Neural cell (in vitro differentiated cells): ENCODE measurements at regions not wholly inside any gene's neighbourhood (a gene's known extent, or its start where the extent isn't known, plus 50 kb on each side); places are given as distances from the start of the nearest gene placed in this dataset.

Source experiments
- EP300 ChIP-seq: fragments of 450-650 bp; conservative IDR thresholded peaks from 2 replicates; pipeline ENCODE4 v1.6.1; 2014; ENCODE audit warnings: antibody characterized with exemption, mild to moderate bottlenecking, moderate library complexity; ENCODE audit not compliant: poor library complexity, severe bottlenecking
- EZH2 ChIP-seq: fragments of 200-600, 300-800 bp; shearing (Covaris generic), sonication (generic); IDR thresholded peaks from 2 replicates; pipeline ENCODE4 v1.6.1; 2014; ENCODE audit warnings: antibody characterized with exemption, low read length, borderline replicate concordance, mild to moderate bottlenecking; ENCODE audit not compliant: insufficient read depth, poor library complexity, severe bottlenecking
- POLR2AphosphoS5 ChIP-seq: IDR thresholded peaks from 2 replicates; pipeline ENCODE4 v1.6.1; 2012
- RAD21 ChIP-seq: fragments of 450-650 bp; conservative IDR thresholded peaks from 2 replicates; pipeline ENCODE4 v1.6.1; 2014; ENCODE audit warnings: antibody characterized with exemption, mild to moderate bottlenecking, moderate library complexity
- TAF1 ChIP-seq: IDR thresholded peaks from 2 replicates; pipeline ENCODE4 v1.6.1; 2012; ENCODE audit warnings: low read depth
- TF ChIP-seq, protein P1 (sequence below): IDR thresholded peaks from 2 replicates; pipeline ENCODE4 v1.6.1; 2012; ENCODE audit warnings: borderline replicate concordance
- TF ChIP-seq, protein P2 (sequence below): fragments of 450-650 bp; IDR thresholded peaks from 2 replicates; pipeline ENCODE4 v1.5.1; 2014; ENCODE audit warnings: antibody characterized with exemption, mild to moderate bottlenecking, moderate library complexity; ENCODE audit not compliant: poor library complexity, severe bottlenecking

DNA sequence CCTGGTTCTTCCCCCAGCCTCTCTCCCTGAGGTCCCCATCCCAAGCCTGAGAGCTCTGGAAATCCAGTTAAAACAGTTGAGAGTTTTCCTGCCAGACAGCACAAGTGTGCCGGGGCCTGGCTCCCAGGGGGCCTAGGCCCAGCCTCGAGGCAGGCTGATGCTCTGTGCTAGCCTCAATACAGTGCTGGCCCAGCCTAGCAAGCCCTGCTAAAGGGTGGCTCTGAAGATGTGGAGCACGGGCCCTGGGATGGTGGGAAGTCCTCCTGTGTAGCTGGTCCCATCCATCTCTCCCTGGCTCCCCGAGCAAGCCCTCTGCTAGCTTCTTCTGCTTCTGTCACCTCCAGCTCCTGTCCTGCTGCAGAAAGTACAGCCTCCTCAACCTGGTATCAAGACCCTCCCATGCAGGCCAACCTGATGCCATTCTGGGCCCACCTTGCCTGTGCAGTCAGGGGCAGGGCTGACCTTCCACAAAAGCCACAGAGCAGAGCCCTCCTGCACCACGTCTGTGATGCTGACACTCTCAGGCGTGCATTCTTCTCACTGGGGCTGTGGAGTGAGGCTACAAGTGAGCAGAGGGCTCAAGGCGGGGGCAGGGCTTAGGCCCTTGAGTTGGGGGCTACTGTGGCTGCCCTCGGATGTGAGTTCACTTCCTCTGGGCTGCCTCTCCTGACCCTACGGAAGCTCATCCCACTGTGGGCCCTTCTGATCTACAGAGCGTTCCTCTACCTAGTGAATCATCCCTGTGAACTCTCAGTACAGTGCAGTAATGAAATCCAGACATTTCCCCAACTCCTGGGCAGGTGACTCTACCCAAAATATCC lies 60.1 kb upstream of the LAPTM4A start:
- TF ChIP-seq, protein P1, sequence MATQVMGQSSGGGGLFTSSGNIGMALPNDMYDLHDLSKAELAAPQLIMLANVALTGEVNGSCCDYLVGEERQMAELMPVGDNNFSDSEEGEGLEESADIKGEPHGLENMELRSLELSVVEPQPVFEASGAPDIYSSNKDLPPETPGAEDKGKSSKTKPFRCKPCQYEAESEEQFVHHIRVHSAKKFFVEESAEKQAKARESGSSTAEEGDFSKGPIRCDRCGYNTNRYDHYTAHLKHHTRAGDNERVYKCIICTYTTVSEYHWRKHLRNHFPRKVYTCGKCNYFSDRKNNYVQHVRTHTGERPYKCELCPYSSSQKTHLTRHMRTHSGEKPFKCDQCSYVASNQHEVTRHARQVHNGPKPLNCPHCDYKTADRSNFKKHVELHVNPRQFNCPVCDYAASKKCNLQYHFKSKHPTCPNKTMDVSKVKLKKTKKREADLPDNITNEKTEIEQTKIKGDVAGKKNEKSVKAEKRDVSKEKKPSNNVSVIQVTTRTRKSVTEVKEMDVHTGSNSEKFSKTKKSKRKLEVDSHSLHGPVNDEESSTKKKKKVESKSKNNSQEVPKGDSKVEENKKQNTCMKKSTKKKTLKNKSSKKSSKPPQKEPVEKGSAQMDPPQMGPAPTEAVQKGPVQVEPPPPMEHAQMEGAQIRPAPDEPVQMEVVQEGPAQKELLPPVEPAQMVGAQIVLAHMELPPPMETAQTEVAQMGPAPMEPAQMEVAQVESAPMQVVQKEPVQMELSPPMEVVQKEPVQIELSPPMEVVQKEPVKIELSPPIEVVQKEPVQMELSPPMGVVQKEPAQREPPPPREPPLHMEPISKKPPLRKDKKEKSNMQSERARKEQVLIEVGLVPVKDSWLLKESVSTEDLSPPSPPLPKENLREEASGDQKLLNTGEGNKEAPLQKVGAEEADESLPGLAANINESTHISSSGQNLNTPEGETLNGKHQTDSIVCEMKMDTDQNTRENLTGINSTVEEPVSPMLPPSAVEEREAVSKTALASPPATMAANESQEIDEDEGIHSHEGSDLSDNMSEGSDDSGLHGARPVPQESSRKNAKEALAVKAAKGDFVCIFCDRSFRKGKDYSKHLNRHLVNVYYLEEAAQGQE = no peak
- TF ChIP-seq, protein P2, sequence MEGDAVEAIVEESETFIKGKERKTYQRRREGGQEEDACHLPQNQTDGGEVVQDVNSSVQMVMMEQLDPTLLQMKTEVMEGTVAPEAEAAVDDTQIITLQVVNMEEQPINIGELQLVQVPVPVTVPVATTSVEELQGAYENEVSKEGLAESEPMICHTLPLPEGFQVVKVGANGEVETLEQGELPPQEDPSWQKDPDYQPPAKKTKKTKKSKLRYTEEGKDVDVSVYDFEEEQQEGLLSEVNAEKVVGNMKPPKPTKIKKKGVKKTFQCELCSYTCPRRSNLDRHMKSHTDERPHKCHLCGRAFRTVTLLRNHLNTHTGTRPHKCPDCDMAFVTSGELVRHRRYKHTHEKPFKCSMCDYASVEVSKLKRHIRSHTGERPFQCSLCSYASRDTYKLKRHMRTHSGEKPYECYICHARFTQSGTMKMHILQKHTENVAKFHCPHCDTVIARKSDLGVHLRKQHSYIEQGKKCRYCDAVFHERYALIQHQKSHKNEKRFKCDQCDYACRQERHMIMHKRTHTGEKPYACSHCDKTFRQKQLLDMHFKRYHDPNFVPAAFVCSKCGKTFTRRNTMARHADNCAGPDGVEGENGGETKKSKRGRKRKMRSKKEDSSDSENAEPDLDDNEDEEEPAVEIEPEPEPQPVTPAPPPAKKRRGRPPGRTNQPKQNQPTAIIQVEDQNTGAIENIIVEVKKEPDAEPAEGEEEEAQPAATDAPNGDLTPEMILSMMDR = no peak
- no peak for TF ChIP-seq EZH2
- no peak for TF ChIP-seq EP300
- TF ChIP-seq POLR2AphosphoS5 = no peak
- TF ChIP-seq RAD21 = no peak
- no peak for TF ChIP-seq TAF1
